ENCODE measurements at regions not wholly inside any gene's neighbourhood (a gene's known extent, or its start where the extent isn't known, plus 50 kb on each side); places are given as distances from the start of the nearest gene placed in this dataset.

GRCh38 chr2:65834062-65834461, 401.7 kb upstream of the SPRED2 start:
- WGBS, 10 experiments = 90 to 100% (median 100%) methylated on average over 1 to 3 of the region's 6 CpGs; no CpG with 5 or more reads in 6 of the 10 experiments
- Histone ChIP-seq H3K4me3 (no peak overlapping the region), H3K27ac (no peak overlapping the region), H3K4me1 (replicated peaks in 1 of 2) (peaks cover 14 to 23% of the 10 kb centered on the region in 2 donors)
- no peak for ATAC-seq (replicated peaks in 6 of 8)
- in situ Hi-C loops (cut with MboI; ENCODE audit: low pct_unique_long_range_greater_than_20kb in 2 of 9, low sequenced_read_pairs in 9 of 9, unreplicated experiment in 9 of 9) = no loop called here

- peak in 3 of 8 experiments; percentile 27 to 57 (median 52) for ATAC-seq (replicated peaks in 6 of 8)
- in situ Hi-C loops (cut with MboI; ENCODE audit: low pct_unique_long_range_greater_than_20kb in 2 of 9, low sequenced_read_pairs in 9 of 9, unreplicated experiment in 9 of 9) = no loop called here
- H3K4me3 ChIP-seq = no peak overlapping the region
- 13 to 100% (median 90%) methylated on average over 1 of the region's 1 CpG; no CpG with 5 or more reads in 5 of the 10 experiments for WGBS, 10 experiments
- H3K4me1 ChIP-seq (replicated peaks in 1 of 2) = peaks cover 14 to 29% of the 10 kb centered on the region in 2 donors
- H3K27ac ChIP-seq = no peak overlapping the region
Measured at GRCh38 chr2:65831509-65831908, 399.1 kb upstream of the SPRED2 start.

- Histone ChIP-seq H3K27ac (no peak overlapping the region), H3K4me3 (no peak overlapping the region), H3K4me1 (replicated peaks in 1 of 2) (peaks cover 3 to 13% of the 10 kb centered on the region in 2 donors)
- ATAC-seq (replicated peaks in 6 of 8) = no peak
- in situ Hi-C loops (cut with MboI; ENCODE audit: low pct_unique_long_range_greater_than_20kb in 2 of 9, low sequenced_read_pairs in 9 of 9, unreplicated experiment in 9 of 9) = no loop called here
- WGBS, 10 experiments = 0 to 100% (median 57%) methylated on average over 1 of the region's 1 CpG; no CpG with 5 or more reads in 6 of the 10 experiments
Measured at GRCh38 chr2:65826567-65826966, 394.2 kb upstream of the SPRED2 start.

GRCh38 chr2:65823511-65823910, 391.1 kb upstream of the SPRED2 start:
- Histone ChIP-seq H3K4me1 (replicated peaks in 1 of 2) (peaks cover 0 to 12% of the 10 kb centered on the region in 2 donors), H3K4me3 (no peak overlapping the region), H3K27ac (no peak overlapping the region)
- ATAC-seq (replicated peaks in 6 of 8) = no peak
- 0 to 100% (median 70%) methylated on average over 1 to 4 of the region's 4 CpGs; no CpG with 5 or more reads in 1 of the 10 experiments for WGBS, 10 experiments
- in situ Hi-C loops (cut with MboI; ENCODE audit: low pct_unique_long_range_greater_than_20kb in 2 of 9, low sequenced_read_pairs in 9 of 9, unreplicated experiment in 9 of 9) = no loop called here

- Histone ChIP-seq H3K4me1 (replicated peaks in 1 of 2) (peaks cover 0 to 5% of the 10 kb centered on the region in 2 donors), H3K27ac (no peak overlapping the region), H3K4me3 (no peak overlapping the region)
- ATAC-seq (replicated peaks in 6 of 8) = no peak
- in situ Hi-C loops (cut with MboI; ENCODE audit: low pct_unique_long_range_greater_than_20kb in 2 of 9, low sequenced_read_pairs in 9 of 9, unreplicated experiment in 9 of 9) = no loop called here
- WGBS, 10 experiments = 63 to 100% (median 94%) methylated on average over 2 to 6 of the region's 6 CpGs
Measured at GRCh38 chr2:65820454-65820853, 388.1 kb upstream of the SPRED2 start.

- H3K4me1 ChIP-seq (replicated peaks in 1 of 2) = peaks cover 0 to 5% of the 10 kb centered on the region in 2 donors
- in situ Hi-C loops (cut with MboI; ENCODE audit: low pct_unique_long_range_greater_than_20kb in 2 of 9, low sequenced_read_pairs in 9 of 9, unreplicated experiment in 9 of 9) = no loop called here
- no peak for ATAC-seq (replicated peaks in 6 of 8)
- no peak overlapping the region for H3K4me3 ChIP-seq
- no peak overlapping the region for H3K27ac ChIP-seq
- WGBS, 10 experiments = 36 to 100% (median 73%) methylated on average over 1 of the region's 1 CpG; no CpG with 5 or more reads in 4 of the 10 experiments
Measured at GRCh38 chr2:65819963-65820362, 387.6 kb upstream of the SPRED2 start.

- Histone ChIP-seq H3K27ac (no peak overlapping the region), H3K4me1 (replicated peaks in 1 of 2) (peaks cover 0 to 9% of the 10 kb centered on the region in 2 donors), H3K4me3 (no peak overlapping the region)
- 18 to 100% (median 87%) methylated on average over 1 to 3 of the region's 3 CpGs for WGBS, 10 experiments
- ATAC-seq (replicated peaks in 6 of 8) = peak; percentile 49 to 99 (median 76)
- in situ Hi-C loops (cut with MboI; ENCODE audit: low pct_unique_long_range_greater_than_20kb in 2 of 9, low sequenced_read_pairs in 9 of 9, unreplicated experiment in 9 of 9) = no loop called here
Measured at GRCh38 chr2:65818873-65819451, 386.6 kb upstream of the SPRED2 start.

- WGBS, 10 experiments = 40 to 100% (median 92%) methylated on average over 1 to 2 of the region's 2 CpGs; no CpG with 5 or more reads in 1 of the 10 experiments
- H3K27ac ChIP-seq = peak overlapping the region in 1 of 2 donors; percentile 17
- H3K4me3 ChIP-seq = no peak overlapping the region
- in situ Hi-C loops (cut with MboI; ENCODE audit: low pct_unique_long_range_greater_than_20kb in 2 of 9, low sequenced_read_pairs in 9 of 9, unreplicated experiment in 9 of 9) = no loop called here
- ATAC-seq (replicated peaks in 6 of 8) = peak in 5 of 8 experiments; percentile 24 to 49 (median 43)
- H3K4me1 ChIP-seq (replicated peaks in 1 of 2) = peaks cover 4 to 15% of the 10 kb centered on the region in 2 donors
Measured at GRCh38 chr2:65813631-65814173, 381.3 kb upstream of the SPRED2 start.

GRCh38 chr2:65812887-65813286, 380.5 kb upstream of the SPRED2 start:
- 20 to 85% (median 63%) methylated on average over 1 to 3 of the region's 3 CpGs; no CpG with 5 or more reads in 2 of the 10 experiments for WGBS, 10 experiments
- Histone ChIP-seq H3K27ac (no peak overlapping the region), H3K4me3 (no peak overlapping the region), H3K4me1 (replicated peaks in 1 of 2) (peaks cover 4 to 15% of the 10 kb centered on the region in 2 donors)
- in situ Hi-C loops (cut with MboI; ENCODE audit: low pct_unique_long_range_greater_than_20kb in 2 of 9, low sequenced_read_pairs in 9 of 9, unreplicated experiment in 9 of 9) = no loop called here
- peak in 4 of 8 experiments; percentile 12 to 64 (median 51) for ATAC-seq (replicated peaks in 6 of 8)

GRCh38 chr2:65807942-65808341, 375.5 kb upstream of the SPRED2 start:
- Histone ChIP-seq H3K4me3 (no peak overlapping the region), H3K4me1 (replicated peaks in 1 of 2) (peaks cover 6 to 10% of the 10 kb centered on the region in 2 donors), H3K27ac (no peak overlapping the region)
- 14 to 100% (median 87%) methylated on average over 1 to 4 of the region's 4 CpGs for WGBS, 10 experiments
- in situ Hi-C loops (cut with MboI; ENCODE audit: low pct_unique_long_range_greater_than_20kb in 2 of 9, low sequenced_read_pairs in 9 of 9, unreplicated experiment in 9 of 9) = no loop called here
- no peak for ATAC-seq (replicated peaks in 6 of 8)

GRCh38 chr2:65804777-65805176, 372.4 kb upstream of the SPRED2 start:
- Histone ChIP-seq H3K4me3 (no peak overlapping the region), H3K4me1 (replicated peaks in 1 of 2) (peaks cover 16 to 19% of the 10 kb centered on the region in 2 donors), H3K27ac (no peak overlapping the region)
- in situ Hi-C loops (cut with MboI; ENCODE audit: low pct_unique_long_range_greater_than_20kb in 2 of 9, low sequenced_read_pairs in 9 of 9, unreplicated experiment in 9 of 9) = no loop called here
- ATAC-seq (replicated peaks in 6 of 8) = no peak
- 56 to 100% (median 97%) methylated on average over 1 to 3 of the region's 3 CpGs for whole genome bisulfite sequencing, 10 experiments

GRCh38 chr2:65802298-65802942, 370.0 kb upstream of the SPRED2 start:
- peak in 5 of 8 experiments; percentile 84 to 91 (median 90) for ATAC-seq (replicated peaks in 6 of 8)
- in situ Hi-C loops (cut with MboI; ENCODE audit: low pct_unique_long_range_greater_than_20kb in 2 of 9, low sequenced_read_pairs in 9 of 9, unreplicated experiment in 9 of 9) = no loop called here
- Histone ChIP-seq H3K4me1 (replicated peaks in 1 of 2) (peaks cover 38 to 41% of the 10 kb centered on the region in 2 donors), H3K27ac (no peak overlapping the region), H3K4me3 (no peak overlapping the region)
- 7 to 81% (median 53%) methylated on average over 1 to 6 of the region's 6 CpGs for WGBS, 10 experiments

- no peak for ATAC-seq (replicated peaks in 6 of 8)
Measured at GRCh38 chr2:65800998-65801397, 368.6 kb upstream of the SPRED2 start.

More at GRCh38 chr2:65800998-65801397, 368.6 kb upstream of the SPRED2 start:
- Histone ChIP-seq H3K4me1 (replicated peaks in 1 of 2) (peaks cover 38 to 41% of the 10 kb centered on the region in 2 donors), H3K4me3 (no peak overlapping the region), H3K27ac (no peak overlapping the region)
- in situ Hi-C loops (cut with MboI; ENCODE audit: low pct_unique_long_range_greater_than_20kb in 2 of 9, low sequenced_read_pairs in 9 of 9, unreplicated experiment in 9 of 9) = no loop called here
- 33 to 100% (median 72%) methylated on average over 1 of the region's 1 CpG; no CpG with 5 or more reads in 6 of the 10 experiments for WGBS, 10 experiments

Measured in motor neuron (in vitro differentiated cells).